NCI-H2196 treated with DMSO at 0.1 percent for 48 hours (cell line): ENCODE measurements at regions not wholly inside any gene's neighbourhood (a gene's known extent, or its start where the extent isn't known, plus 50 kb on each side); places are given as distances from the start of the nearest gene placed in this dataset.
"Not testable (repeated sequence)": the region's sequence is repeated elsewhere in the genome, so short reads cannot be mapped to it uniquely, and the experiment has no call there.

ENCODE experiments used
- DNase-seq: peaks from one replicate; lab custom pipeline; 2025; ENCODE audit not compliant: unreplicated experiment; lab: John Stamatoyannopoulos, UW

DNA sequence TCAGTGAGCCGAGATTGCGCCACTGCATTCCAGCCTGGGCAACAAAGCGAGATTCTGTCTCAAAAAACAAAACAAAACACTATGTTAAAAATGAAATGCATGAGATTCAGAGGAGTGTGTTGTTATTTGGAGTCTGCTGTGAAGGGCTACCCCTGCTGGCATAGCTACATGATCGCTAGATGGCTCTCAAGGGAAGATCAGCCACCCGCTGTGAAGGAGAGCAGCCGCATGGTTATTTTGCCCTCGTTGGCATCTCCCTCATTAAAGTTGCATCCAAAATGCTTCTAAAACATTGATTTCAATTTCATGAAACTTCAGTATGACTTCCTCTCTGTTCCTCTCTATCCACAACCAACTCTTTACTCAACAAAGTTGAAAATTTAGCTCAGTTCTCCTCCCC is 54.8 kb upstream of the NDUFV2 start:
- no peak for DNase-seq

DNA sequence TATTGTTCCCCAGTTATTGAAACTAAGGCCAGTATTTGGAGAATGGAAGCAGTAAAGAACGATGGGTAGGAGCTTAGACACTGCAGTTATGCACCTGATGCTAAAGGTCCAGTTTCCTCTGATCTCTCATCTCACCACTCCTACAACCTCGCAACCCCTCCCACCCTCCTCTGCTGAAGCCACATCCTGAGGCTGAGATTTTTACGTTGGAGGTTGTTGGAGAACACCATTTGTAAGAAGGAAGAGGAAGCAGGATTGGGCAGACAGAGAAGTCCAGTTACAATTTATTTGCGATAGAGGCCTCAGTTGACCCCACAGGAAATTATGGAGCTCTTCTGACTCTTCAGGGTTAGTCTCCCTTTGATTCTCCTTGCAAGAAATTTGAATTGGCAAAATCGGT is 54.3 kb upstream of the NDUFV2 start:
- DNase-seq, result no peak

DNA sequence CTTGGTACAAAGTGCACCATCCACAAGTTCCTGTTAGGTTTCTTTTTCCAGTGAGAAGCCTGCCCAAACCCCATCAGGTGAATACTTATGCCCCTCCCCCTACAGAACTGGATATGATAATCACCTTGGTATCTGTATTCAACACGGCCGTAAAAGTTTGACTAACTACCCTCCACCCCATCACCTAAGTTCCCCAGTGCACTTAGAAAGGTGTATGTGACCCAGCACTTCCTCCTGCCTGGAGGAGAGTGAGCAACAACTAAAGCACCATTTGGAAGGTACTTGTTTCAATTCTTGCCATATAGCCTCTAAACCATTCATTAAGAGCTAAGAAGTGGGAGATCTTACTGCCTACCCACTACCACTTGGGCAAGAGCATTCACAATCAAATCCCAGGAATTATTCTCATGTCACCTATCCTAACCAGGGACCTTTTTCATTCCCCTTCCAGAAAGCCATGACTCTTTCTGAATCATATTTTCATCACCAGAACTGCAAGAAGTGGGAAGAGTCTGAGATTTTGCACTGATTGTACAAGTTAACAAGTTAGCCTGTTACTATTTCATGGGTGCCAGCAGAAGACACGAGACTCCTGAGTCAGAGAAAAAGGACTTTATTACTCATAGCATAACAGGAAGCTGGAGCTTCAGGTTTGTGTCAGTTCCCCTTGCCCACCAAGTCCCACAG is 53.5 kb upstream of the NDUFV2 start:
- DNase-seq, result no peak

DNA sequence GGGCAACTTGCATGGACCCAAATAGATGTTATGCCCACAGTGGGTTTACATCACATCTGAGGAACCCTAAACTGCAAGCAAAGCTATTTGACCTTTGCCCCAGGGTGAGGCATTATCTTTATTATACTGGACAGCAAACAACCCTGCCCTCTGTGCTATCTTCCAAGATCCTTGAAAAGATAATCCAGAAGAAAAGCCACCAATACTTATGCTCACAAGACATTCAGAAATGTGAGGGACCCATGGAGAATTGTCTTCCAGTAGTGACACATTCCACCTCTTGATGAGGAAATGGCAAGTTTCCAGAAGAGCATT is 53.0 kb upstream of the NDUFV2 start:
- no peak for DNase-seq

DNA sequence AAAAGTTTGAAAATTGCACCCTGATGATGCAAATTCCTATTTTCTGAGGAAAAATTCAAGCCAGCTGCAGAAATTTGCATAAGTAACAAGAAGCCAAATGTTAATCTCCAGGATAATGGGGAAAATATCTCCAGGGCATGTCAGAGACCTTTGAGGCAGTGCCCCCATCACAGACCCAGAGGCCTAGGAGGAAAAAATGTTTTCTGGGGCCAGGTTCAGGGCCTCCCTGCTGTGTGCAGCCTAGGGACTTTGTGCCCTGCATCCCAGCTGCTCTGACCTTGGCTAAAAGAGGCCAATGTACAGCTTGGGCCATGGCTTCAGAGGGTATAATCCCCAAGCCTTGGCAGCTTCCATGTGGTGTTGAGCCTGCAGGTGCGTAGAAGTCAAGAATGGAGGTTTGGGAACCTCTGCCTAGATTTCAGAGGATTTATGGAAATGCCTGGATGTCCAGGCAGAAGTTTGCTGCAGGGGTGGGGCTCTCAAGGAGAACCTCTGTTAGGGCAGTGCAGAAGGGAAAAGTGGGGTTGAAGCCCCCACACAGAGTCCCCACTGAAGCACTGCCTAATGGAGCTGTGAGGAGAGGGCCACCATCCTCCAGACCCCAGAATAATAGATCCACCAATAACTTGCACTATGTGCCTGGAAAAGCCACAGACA is 51.7 kb upstream of the NDUFV2 start:
- not testable (repeated sequence) for DNase-seq
